H54 (cell line): ENCODE measurements at regions not wholly inside any gene's neighbourhood (a gene's known extent, or its start where the extent isn't known, plus 50 kb on each side); places are given as distances from the start of the nearest gene placed in this dataset.
"Not testable (repeated sequence)": the region's sequence is repeated elsewhere in the genome, so short reads cannot be mapped to it uniquely, and the experiment has no call there.

ENCODE experiments used
- DNase-seq: peaks from one replicate; pipeline ENCODE4 v3.0.0; 2011; ENCODE audit warnings: low spot score, mixed read lengths; ENCODE audit not compliant: insufficient read length
- FAIRE-seq: peaks from 3 replicates; lab custom pipeline; 2011; peaks lifted over from hg19 to GRCh38; lab: Jason Lieb, UNC
- POLR2A ChIP-seq: IDR thresholded peaks from 2 replicates; pipeline ENCODE4 v1.6.1; 2011; ENCODE audit warnings: low read depth, mild to moderate bottlenecking, low read length

- DNase-seq, FAIRE-seq: not testable (repeated sequence)
Observed at GRCh38 chr17:16857746-16858145, 114.2 kb downstream of the TNFRSF13B start.

DNA sequence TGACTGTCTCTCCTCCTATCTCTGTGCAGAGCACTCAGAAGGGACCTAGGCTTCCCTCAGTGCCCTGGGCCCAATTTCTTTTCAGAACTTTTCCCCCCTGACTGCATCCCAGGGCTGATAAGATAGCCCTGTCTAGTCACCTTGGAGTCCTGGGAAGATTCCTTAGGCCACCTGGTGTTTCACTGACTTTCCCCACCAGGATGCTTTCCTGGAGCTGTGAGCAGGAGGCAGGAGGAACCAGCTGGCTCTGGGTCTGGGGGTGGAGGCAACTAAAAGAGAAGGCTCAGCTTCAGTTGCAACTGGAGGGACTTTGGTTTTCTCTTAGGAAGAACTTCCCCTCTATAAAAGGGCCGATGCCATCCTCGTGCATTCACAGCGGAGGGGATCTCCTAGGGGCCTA, 115.1 kb downstream of the TNFRSF13B start:
- FAIRE-seq, DNase-seq: not testable (repeated sequence)

DNA sequence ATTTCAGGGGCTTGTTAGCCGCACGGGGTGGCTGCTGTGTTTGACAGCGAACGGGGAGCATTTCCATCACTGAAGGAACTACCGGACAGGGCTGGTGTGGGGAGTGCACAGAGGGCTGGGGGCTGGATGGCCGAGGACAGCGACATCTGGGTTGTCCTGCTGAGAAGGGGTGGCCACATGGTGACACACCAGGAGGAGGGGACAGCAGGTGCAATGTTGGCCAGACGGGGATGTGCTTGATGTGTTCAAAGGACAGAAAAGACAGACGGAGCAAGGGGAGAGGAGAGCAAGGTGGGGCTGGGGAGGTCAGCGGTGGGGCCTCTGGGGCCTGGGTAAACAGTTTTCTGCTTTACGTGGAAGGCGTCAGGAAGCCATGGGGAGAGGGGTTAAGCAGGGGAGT, 115.7 kb downstream of the TNFRSF13B start:
- not testable (repeated sequence) for DNase-seq, FAIRE-seq

GRCh38 chr17:16854636-16855035, 117.3 kb downstream of the TNFRSF13B start:
- not testable (repeated sequence) for DNase-seq, FAIRE-seq

DNA sequence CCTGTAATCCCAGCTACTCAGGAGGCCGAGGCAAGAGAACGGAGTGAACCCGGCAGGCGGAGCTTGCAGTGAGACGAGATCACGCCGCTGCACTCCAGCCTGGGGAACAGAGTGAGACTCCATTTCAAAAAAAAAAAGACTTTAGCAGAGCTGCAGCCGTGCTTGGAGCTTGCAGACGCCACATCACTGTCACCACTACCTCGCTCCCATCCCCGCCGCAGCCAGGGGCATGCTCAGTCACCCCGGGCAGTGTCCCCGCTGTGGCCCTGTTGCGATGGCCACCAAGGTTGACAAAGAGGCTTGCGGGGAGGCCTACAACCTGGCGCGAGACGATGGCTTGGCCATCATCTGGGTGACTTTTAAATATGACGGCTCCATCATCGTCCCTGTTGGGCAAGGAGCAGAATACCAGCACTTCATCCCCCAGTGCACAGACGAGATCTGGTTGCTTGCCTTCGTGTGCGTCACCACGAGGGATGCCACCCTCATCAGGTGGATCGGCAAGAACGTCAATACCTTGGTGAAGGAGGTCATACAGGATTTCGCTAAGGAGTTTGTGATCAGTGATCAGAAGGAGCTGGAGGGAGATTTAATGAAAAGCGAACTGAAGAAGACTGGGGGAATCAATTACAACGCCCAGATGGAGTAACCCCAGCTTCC, 118.1 kb downstream of the TNFRSF13B start:
- no peak for TF ChIP-seq POLR2A
- no peak for FAIRE-seq
- DNase-seq = no peak

GRCh38 chr17:16849861-16850260, 122.1 kb downstream of the TNFRSF13B start:
- FAIRE-seq, DNase-seq: not testable (repeated sequence)

DNA sequence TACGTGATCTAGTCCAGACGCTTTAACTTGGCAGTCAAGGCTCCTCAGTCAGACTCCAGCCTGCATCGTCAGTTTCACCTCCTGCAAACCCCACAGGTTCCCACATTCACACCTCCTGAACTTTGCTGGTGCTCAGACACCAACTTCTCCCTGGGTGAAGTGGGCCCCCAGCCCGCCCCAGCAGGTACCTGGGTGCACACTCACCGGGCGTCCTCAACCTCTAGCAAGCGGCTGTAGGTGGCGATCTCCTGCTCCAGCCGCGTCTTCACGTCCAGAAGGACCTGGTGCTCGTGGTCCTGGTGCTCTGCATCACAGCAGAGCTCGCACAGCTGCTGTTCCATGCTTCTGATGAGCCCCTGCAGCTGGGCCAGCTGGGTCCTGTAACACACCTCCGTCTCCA, 122.9 kb downstream of the TNFRSF13B start:
- FAIRE-seq = not testable (repeated sequence)

GRCh38 chr17:16845098-16845497, 126.8 kb downstream of the TNFRSF13B start:
- not testable (repeated sequence) for FAIRE-seq

More for the DNA sequence above, 122.9 kb downstream of the TNFRSF13B start:
- not testable (repeated sequence) for DNase-seq

DNA sequence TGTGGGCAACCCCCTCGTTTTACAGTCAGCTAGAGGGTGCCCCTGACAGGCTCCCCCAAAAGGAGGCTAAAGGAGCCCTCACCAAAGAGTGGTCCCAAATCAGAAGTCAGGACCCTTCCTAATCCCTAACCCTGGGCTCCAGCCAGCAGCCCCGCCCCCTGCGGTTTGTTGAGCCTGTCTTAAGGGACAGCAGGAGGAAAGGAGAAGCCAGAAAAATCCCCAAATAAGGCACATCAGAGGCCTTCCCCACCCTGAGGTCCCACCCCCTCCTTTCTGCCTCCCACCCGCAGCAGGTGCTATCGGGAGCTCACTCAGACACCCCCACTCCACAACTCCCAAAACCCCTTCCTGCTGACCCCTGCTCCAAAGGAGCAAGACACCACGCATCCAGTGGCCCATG, 127.2 kb downstream of the TNFRSF13B start:
- not testable (repeated sequence) for DNase-seq, FAIRE-seq

More at GRCh38 chr17:16845098-16845497, 126.8 kb downstream of the TNFRSF13B start:
- not testable (repeated sequence) for DNase-seq

- DNase-seq, FAIRE-seq: not testable (repeated sequence)
Observed at GRCh38 chr17:16843511-16843910, 128.4 kb downstream of the TNFRSF13B start.

DNA sequence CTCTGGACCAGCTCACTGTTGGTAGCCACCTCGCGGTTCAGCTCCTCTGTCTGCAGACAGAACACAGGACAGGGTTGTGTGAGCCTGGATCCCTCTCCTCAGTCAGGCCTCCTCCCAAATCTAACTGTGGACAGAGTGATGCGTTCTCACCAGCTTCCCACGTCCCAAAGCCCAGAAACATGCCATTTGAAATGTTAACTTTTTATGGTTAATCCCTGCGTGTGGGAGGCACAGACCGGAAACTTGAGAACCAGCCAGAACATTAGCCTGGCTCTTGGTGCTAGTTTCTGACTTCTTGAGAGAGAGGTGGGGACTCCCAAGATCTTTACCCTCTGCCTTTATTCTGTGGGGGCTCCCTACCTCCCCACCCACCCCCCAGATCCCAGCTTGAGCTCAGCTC, 129.6 kb downstream of the TNFRSF13B start:
- not testable (repeated sequence) for DNase-seq, FAIRE-seq

DNA sequence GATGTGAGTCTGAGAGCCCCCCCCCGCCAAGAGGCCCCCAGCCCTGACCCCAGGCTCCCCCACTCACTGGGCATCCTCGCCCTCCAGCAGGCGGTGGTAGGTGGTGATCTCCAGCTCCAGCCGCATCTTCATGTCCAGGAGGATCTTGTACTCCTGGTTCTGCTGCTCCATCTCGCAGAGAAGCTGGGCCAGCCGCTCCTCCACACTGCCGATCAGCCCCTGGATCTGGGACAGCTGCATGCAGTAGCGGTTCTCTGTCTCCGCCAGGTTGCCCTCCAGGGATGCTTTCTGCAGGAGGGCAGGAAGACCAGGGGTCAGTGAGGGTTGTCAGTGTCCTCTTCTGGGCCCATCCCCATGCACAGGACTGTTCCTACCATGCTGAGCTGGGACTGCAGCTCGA, 130.0 kb downstream of the TNFRSF13B start:
- not testable (repeated sequence) for DNase-seq, FAIRE-seq

DNA sequence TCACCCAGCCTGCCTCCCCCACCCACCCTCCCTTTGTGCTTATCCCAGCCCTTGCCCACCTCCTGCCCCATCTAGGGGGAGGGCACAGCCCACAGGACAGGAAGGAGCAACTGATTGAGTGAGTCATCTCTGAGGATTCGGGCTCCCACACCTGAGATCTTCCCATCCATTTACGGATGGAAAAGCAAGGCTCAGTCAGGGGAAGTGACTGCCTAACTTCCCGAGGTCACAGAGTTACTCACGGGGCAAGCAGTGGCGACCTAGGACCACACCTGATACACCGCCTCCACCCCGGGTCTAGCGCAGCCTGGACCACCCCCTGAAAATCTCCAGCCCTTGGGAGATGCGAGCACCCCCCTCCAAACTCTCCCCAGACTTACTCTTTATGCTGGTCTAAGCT, 131.7 kb downstream of the TNFRSF13B start:
- DNase-seq, FAIRE-seq: not testable (repeated sequence)

DNA sequence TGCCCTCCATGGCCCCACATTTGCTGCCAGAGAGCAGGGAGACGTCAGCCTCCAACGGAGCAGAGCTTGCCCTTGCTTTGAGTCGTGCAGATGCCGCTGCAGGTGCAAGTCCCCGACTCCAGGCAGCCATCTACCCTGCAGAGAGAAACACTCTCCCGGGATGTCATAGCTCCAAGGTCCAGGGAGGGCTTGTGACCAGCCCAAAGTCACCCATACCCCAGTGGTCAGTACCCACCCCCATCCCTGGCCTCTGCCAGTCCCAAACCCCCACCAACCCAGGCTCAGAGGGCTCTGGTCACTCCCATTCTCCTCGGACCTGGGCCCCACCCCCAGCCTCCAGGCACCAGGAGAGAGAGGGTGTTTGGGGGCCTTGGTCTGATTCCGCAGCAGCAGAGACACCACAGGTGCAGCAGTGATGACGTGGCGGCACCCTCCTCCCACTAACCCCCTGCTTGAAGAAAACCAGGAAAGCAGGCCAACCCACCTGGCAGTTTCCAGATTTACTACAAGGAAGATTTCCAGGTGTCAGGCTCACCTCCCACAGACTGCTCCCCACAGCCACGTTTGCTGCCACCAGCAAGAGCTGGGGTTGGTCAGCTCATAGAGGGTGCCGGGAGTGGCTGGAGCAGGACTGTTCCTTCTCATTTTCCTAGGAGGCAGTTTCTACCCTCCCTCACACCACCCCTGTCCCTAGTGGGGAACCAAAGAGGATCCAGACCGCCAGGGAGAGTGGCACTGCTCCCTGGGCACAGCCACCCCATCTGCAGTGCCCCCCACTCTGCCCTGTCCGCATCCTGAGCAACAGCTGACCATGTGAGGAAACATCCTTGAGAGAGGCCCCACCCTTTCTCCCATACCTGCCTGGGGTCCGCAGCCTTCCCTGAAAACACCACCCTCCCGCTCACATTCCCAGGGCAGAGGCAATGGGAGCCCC, 132.4 kb downstream of the TNFRSF13B start:
- FAIRE-seq, DNase-seq: not testable (repeated sequence)

GRCh38 chr17:16838795-16839194, 133.1 kb downstream of the TNFRSF13B start:
- not testable (repeated sequence) for FAIRE-seq

DNA sequence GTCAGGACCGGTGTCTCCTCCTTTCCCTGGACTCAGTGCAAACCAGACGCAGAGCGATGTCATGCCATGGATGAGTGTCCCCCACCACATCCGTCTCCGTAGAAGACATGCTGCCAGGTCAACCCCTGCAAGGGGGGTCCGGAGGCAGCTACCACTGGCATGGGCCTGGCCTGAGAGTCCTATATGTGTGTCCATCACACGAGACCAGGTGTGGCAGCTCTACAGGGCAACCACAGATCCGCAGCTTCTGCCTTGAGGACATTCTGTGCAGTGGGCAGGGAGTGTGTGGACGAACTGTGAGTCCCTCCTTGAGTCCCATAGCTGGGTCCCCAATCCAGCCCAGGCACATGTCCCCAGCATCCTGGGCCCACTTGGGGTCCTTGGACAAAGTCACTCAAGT, 133.6 kb downstream of the TNFRSF13B start:
- not testable (repeated sequence) for DNase-seq, FAIRE-seq

More at GRCh38 chr17:16838795-16839194, 133.1 kb downstream of the TNFRSF13B start:
- DNase-seq = not testable (repeated sequence)

- FAIRE-seq, DNase-seq: not testable (repeated sequence)
Observed at GRCh38 chr17:16837468-16838266, 134.3 kb downstream of the TNFRSF13B start.

DNA sequence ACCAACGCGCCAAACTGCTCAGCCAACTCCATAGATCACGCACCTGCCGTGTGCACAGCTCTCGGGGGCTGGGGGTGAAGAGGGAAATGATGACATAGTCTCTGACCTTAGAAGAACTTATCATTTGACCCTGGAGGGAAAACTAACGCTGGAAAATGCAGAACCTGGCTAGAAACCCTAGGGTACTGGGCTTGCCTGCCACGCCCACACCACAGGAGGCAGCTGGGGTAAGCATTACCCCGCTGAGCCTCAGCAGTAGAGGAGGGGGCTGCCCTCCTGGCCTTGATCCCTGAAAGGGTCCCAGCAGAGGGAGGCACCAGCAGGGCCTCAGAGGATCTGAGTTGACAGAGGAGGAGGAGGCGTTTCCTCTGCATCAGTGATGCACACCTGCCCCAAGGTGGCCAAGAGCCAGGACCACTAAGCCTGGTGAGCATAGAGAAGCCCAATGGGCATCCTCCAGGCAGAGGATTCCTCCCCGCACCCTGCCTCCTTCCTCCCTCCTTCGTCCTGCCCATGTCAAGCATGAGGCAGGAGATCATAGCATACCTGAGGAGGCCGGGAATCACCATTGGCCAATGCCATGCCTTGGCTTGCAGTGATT, 135.5 kb downstream of the TNFRSF13B start:
- not testable (repeated sequence) for FAIRE-seq, DNase-seq

GRCh38 chr17:16833517-16833916, 138.4 kb downstream of the TNFRSF13B start:
- not testable (repeated sequence) for DNase-seq, FAIRE-seq
